SK-N-SH treated with all-trans-retinoic acid at 6 μM for 48 hours (cell line): ENCODE measurements at regions not wholly inside any gene's neighbourhood (a gene's known extent, or its start where the extent isn't known, plus 50 kb on each side); places are given as distances from the start of the nearest gene placed in this dataset.

Source experiments
- CREB5 ChIP-seq: fragments of 250-450 bp; sonication (Bioruptor Pico); IDR thresholded peaks from 2 replicates; pipeline ENCODE4 v1.5.1; 2020; ENCODE audit warnings: low read depth, mild to moderate bottlenecking, moderate library complexity
- OSR1 ChIP-seq: fragments of 250-450 bp; sonication (Bioruptor Pico); IDR thresholded peaks from 2 replicates; pipeline ENCODE4 v1.8.0; 2022; ENCODE audit warnings: moderate library complexity, mild to moderate bottlenecking, inconsistent platforms
- RARB ChIP-seq: fragments of 250-450 bp; sonication (Bioruptor Pico); IDR thresholded peaks from 2 replicates; pipeline ENCODE4 v1.8.0; 2021; ENCODE audit warnings: mild to moderate bottlenecking, moderate library complexity
- ZC3H10 ChIP-seq: fragments of 250-450 bp; sonication (Bioruptor Pico); IDR thresholded peaks from 2 replicates; pipeline ENCODE4 v1.5.1; 2021; ENCODE audit warnings: mild to moderate bottlenecking, moderate library complexity
- ZFP30 ChIP-seq: fragments of 450-650 bp; formaldehyde crosslinking; IDR thresholded peaks from 2 replicates; pipeline ENCODE4 v1.5.0; 2022; ENCODE audit warnings: mild to moderate bottlenecking, moderate library complexity
- ZNF70 ChIP-seq: fragments of 450-650 bp; formaldehyde crosslinking; IDR thresholded peaks from 2 replicates; pipeline ENCODE4 v1.5.0; 2020; ENCODE audit warnings: mild to moderate bottlenecking, moderate library complexity
- TF ChIP-seq, protein P1 (sequence below): fragments of 250-450 bp; sonication (Bioruptor Pico); IDR thresholded peaks from 2 replicates; pipeline ENCODE4 v1.8.0; 2020; ENCODE audit warnings: mild to moderate bottlenecking, moderate library complexity, borderline replicate concordance

GRCh38 chr2:128640845-128641360 is 322.2 kb upstream of the HS6ST1 start:
- TF ChIP-seq CREB5 (CRISPR knock-in tag), result no peak
- TF ChIP-seq RARB, result no peak
- TF ChIP-seq ZNF70 (CRISPR knock-in tag), result no peak
- TF ChIP-seq ZFP30 (CRISPR knock-in tag), result no peak
- no peak for TF ChIP-seq OSR1 (CRISPR knock-in tag)
- no peak for TF ChIP-seq ZC3H10 (CRISPR knock-in tag)
- TF ChIP-seq, protein P1, sequence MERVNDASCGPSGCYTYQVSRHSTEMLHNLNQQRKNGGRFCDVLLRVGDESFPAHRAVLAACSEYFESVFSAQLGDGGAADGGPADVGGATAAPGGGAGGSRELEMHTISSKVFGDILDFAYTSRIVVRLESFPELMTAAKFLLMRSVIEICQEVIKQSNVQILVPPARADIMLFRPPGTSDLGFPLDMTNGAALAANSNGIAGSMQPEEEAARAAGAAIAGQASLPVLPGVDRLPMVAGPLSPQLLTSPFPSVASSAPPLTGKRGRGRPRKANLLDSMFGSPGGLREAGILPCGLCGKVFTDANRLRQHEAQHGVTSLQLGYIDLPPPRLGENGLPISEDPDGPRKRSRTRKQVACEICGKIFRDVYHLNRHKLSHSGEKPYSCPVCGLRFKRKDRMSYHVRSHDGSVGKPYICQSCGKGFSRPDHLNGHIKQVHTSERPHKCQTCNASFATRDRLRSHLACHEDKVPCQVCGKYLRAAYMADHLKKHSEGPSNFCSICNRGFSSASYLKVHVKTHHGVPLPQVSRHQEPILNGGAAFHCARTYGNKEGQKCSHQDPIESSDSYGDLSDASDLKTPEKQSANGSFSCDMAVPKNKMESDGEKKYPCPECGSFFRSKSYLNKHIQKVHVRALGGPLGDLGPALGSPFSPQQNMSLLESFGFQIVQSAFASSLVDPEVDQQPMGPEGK (CRISPR knock-in tag), result no peak
